NCI-H345 treated with DMSO at 0.1 percent for 48 hours (cell line): ENCODE measurements at regions not wholly inside any gene's neighbourhood (a gene's known extent, or its start where the extent isn't known, plus 50 kb on each side); places are given as distances from the start of the nearest gene placed in this dataset.
"Not testable (repeated sequence)": the region's sequence is repeated elsewhere in the genome, so short reads cannot be mapped to it uniquely, and the experiment has no call there.

Source experiments
- DNase-seq: peaks from one replicate; lab custom pipeline; 2025; ENCODE audit not compliant: unreplicated experiment; lab: John Stamatoyannopoulos, UW

- DNase-seq: not testable (repeated sequence)
Observed at GRCh38 chr10:8415029-8415428, 360.5 kb downstream of the GATA3 start.

DNA sequence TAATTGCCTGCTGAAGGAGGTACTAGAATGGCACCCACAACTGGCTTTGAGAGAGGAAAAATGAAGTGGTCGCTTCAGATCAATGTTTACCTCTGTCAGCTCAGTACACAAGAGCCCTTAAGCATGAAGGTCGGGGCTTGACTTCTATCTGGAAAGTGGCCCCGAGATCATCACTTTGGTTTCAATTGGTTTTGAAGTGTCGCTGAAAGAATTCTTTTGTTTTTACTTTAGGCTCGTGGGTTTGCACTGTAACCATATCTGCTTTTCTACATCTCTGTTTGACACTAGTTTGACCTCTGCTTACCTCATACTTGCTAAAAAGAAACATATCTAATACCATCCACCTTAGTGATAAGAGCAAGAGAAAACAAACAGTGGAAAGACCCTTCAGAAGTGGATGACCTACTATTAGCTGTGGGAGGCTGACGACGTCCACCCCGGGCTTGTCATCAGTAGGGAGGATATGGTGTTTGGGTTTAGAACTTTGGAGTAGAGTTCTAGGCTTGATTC, 361.8 kb downstream of the GATA3 start:
- no peak for DNase-seq

DNA sequence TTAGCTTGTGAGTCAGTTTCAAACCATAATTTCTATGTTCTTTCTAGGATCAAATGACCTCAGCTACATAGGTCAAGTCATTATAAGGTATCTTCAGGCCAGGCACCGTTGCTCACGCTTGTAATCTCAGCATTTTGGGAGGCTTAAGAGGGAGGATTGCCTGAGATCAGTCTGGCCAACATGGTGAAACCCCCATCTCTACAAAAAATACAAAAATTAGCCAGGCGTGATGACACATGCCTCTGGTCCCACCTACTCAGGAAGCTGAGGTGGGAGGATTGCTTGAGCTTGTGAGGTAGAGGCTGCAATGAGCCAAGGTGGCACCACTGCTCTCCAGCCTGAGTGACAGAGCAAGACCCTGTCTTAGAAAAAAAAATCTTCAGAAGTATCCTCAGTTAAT, 362.3 kb downstream of the GATA3 start:
- DNase-seq: no peak

- DNase-seq: no peak
Observed at GRCh38 chr10:8417631-8418030, 363.1 kb downstream of the GATA3 start.

DNA sequence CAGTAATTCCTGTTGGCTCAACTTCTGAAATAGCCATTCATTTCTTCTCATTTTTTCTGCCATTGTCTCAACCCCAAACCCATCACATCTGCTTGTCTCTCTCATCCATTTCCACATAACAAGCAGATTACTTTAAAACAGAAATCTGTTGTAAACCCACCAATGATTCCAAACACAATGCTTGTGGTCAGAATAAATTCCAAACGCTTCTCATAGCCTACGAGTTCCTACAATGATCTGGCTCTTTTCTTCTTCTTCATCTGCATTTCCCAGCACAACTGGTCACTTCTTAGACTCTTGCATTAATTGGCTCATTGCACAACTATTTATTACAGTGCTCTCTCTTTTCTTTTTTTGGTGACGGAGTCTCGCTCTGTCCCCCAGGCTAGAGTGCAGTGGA, 364.1 kb downstream of the GATA3 start:
- no peak for DNase-seq

DNA sequence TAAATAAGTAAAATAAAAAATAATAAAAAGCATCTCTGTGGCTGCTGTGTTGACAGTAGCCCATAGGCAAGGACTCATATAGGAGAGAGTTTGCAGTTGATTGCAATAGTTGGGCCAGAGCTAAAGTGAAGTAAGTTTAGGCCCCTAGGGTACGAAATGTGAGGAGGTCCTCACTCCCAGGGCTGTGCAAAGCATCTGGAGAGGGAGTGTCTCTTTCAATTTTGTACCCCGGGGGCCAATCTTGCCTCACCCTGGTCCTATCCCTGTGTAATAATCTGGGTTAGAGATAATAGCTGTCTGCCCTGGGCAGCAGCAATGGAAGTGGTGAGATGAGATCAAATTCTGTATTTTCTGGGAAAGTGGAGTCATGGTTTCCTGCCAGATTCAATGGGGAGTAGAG, 365.7 kb downstream of the GATA3 start:
- no peak for DNase-seq

GRCh38 chr10:8424555-8425211, 370.2 kb downstream of the GATA3 start:
- DNase-seq: no peak

DNA sequence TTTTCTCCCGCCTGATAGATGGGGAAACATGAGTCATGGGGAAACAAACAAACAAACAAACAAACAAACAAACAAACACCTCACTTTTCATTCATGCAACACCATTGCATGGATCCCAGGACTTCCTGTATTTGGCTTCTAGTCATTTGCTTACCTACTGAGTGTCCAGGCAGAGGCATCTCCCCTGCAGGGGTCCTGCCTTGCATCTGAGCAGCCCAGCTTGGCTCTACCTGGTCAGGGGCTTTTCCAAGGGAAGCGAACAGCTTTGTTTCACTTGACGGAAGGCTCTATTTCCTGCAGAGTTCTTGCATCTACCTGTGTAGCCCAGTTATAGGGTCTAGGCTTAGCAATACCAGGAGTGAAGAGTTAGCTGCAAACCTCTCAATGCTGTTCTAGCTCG, 374.2 kb downstream of the GATA3 start:
- no peak for DNase-seq

DNA sequence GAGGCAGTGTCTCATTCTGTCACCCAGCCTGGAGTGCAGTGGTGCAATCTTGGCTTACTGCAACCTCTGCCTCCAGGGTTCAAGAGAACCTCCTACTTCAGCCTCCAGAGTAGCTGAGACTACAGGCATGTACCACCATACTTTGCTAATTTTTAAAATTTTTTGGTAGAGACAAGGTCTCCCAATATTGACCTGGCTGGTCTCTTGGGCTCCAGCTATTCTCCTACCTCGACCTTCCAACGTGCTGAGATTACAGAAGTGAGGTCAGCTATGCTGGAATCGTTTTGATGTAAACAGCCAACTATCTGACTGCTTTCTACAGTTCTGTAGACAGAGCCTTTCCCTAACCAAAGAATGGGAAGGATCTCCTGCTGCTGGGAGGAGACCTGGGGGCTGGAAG, 375.8 kb downstream of the GATA3 start:
- DNase-seq: no peak

- no peak for DNase-seq
Observed at GRCh38 chr10:8431511-8431910, 377.0 kb downstream of the GATA3 start.

DNA sequence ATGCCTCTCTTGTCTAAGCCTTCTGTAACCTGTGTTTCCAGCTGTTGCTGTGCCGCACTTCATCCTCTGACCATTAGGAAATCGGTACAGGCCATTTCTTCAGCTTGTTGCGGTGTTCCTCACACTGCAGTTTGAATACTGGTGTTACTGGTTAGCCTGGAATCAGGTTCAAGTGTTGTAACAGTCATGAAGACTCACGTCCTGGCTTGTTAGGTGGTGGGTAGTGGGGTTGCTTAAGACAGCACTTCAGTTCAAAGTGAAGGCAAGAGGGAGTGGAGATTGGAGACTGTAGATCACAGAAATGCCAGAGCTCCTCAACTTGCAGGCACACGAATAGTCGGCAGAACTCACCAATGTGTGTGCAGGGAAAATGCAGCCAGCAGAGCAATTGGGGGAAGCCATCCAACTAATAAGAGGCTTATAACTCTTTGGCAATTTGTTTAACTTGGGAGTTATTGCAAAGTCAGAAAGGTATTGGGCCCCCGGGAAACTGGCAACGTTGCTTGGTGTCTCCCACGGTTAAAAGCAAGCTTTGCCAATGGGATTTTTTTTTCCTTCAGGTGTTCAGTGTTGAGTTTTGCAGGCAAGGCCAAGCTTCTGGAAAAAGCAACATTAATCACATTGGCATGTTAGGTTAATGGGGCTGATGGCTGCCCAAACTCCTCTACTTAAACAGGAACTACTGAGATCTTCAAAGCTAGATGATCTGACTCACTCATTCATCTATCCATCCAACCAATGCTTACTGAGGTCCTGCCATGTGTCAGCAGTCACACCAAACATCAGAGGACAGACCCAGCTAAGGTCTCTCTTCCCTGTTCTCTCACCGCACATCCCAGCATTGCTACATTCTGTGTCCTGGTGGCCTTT, 380.9 kb downstream of the GATA3 start:
- DNase-seq: no peak

- no peak for DNase-seq
Observed at GRCh38 chr10:8437896-8438295, 383.4 kb downstream of the GATA3 start.

GRCh38 chr10:8438603-8439002, 384.1 kb downstream of the GATA3 start:
- DNase-seq: no peak

DNA sequence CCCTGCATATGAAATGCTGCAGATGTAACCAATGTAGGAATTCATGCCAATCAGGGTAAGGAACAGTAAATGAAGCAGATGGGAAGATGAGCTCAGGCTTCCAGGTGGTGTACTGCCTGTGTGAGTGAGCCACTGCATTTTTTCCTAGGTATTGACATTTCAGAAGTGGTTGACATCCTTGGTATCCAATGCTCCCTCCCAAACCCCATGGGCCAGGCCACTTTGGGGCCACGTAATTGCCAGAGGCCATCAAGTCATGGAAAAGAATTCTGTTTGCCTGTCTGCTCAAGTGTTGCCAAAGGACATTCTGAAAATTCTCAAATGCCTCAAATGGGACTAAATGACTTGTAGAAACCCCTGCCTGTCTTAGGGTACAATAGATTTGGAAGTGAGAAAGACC, 384.6 kb downstream of the GATA3 start:
- no peak for DNase-seq

DNA sequence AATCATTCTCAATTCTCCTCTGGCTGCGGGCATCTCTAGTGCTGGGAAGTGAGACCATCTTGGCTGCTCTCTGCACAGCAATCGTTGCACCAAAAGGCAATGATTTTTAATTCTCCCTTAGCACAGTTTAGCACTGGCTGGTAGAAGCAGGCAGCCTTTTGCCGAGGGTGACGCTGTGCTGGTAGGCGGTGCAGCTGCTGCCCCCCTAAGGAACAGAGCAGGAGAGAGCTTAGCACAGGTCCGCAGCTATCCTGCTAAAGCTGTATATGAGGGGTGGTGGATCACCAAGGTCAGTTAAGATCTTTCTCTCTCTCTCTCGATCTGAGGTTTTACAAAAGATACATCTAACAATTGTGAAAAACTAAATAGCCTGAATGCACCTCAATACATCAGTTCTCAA, 390.1 kb downstream of the GATA3 start:
- DNase-seq: no peak

GRCh38 chr10:8445353-8445752, 390.9 kb downstream of the GATA3 start:
- no peak for DNase-seq

DNA sequence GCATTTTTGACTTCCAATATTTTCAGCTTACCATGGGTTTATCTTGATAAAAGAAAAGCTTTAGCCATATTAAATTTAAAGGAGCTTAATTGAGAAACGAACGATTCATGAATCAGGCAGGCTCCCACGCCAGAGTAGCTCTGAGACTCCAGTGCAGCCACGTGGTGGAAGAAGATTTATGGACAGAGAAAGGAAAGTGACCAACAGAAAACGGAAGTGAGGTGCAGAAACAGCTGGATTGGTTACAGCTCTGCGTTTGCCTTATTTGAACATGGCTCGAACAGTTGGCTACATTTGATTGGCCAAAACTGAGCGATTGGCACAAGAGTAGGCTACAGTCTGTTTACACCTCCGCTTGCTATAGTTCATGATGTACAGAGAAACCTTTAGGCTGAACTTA, 395.4 kb downstream of the GATA3 start:
- DNase-seq: no peak

DNA sequence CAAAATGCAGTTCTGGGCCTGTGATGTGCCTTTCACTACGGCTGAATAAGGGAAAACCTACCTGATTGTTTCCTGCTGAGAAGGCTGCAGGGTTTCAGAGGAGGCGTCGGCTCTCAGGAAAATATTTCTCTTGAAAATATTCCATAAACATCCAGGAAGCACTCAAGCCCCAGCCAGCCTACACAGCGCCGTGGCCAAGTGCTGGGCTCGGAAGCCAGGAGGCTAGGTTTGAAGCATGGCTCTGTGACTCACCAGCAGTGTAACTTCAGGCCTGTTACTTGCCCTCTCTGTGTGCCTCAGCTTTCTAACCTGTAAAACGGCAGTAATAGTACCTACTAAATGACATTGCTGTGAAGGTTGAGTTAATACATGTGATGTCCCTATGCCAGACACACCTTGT, 399.1 kb downstream of the GATA3 start:
- no peak for DNase-seq

DNA sequence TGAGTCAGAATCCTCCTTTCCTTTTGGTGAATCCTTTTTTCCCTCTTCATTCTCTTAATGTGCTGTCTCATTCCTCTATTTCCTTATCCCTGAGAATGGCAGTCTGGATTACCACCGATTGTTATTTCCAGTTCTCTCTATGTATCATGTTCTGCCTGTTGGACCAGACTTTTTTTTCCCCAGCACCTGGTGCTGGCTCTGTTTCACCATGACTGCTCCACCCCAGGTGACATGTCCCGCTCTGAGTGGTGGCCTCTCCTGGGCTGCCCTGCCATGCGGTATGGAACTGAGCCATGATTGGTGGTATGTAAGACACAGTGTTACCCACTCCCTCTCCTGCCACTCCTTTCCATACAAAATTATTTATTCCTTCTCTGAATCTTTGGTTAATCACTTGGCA, 399.9 kb downstream of the GATA3 start:
- DNase-seq: no peak

DNA sequence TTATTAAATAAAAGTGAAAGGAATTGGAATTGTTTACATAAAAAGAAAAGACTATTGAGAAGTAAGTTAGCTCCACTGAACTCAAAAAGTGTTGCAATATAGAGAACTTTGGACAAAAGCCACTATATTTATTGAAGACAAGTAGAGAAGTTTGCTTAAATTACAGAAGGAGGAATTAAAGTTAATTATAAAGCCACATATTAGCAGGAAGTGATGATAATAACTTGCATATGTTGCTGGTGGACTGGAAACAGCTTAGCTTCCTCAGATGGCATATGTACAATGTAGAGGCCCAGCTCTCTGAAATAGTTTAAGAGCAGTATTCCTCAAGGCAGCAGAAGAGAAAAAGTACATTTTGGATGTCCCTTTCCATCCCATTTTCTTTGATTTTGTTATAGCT, 400.7 kb downstream of the GATA3 start:
- no peak for DNase-seq

GRCh38 chr10:8456386-8456785, 401.9 kb downstream of the GATA3 start:
- DNase-seq: no peak

GRCh38 chr10:8460626-8461025, 406.1 kb downstream of the GATA3 start:
- DNase-seq: no peak
